ENCODE measurements at regions not wholly inside any gene's neighbourhood (a gene's known extent, or its start where the extent isn't known, plus 50 kb on each side); places are given as distances from the start of the nearest gene placed in this dataset.

DNA sequence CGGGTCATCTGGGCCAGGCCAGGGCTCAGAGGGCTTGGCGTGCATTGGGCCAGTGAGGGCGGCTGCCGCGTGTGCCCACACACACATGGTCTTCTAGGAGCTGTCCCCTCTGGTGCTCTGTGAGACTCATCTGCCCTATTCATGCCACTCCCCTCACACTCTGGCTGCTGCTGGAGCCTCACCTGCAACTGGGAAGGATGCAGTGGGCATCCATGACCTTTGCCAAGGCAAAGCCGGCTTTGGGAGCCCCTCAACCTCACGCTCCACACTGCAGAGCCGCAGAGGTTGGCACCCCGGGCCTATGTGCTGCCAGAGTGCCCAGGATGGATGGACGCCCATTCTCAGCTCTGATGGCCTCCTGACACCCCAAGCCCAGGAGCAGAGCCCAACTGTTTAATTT, 330.2 kb upstream of the SALL3 start:
- POLR2A ChIA-PET, result no interaction called here
- H4K20me1 ChIP-seq (ENCODE audit: insufficient read depth, low read length), result no peaks in the 10 kb centered on the region
- CTCF ChIA-PET (ENCODE audit: unreplicated experiment), result no interaction called here
- no TSS peak for BruUV-seq (replicated peaks)
- DNase-seq (ENCODE audit: low spot score), result no peak
- no peaks in the 10 kb centered on the region for H3K79me2 ChIP-seq (ENCODE audit: insufficient read depth, low read depth, low read length)
- H3K4me1 ChIP-seq (ENCODE audit: insufficient read depth, low read length, poor library complexity, severe bottlenecking), result no peaks in the 10 kb centered on the region
- H2AFZ ChIP-seq (ENCODE audit: low read length), result no peak overlapping the region
- no peak overlapping the region for H3K27ac ChIP-seq (ENCODE audit: low read depth, low read length, poor library complexity, severe bottlenecking)
- no peak overlapping the region for H3K4me2 ChIP-seq (ENCODE audit: low read length)
- H3K9me2 ChIP-seq (ENCODE audit: insufficient read depth, low read length), result no peaks in the 10 kb centered on the region
- H3K36me3 ChIP-seq (ENCODE audit: insufficient read depth, low read length), result no peaks in the 10 kb centered on the region
- TF ChIP-seq EZH2phosphoT487 (IDR thresholded peaks at IDR 0.05; ENCODE audit: borderline replicate concordance, low read depth, low read length), result no peak
- TF ChIP-seq, protein P1, sequence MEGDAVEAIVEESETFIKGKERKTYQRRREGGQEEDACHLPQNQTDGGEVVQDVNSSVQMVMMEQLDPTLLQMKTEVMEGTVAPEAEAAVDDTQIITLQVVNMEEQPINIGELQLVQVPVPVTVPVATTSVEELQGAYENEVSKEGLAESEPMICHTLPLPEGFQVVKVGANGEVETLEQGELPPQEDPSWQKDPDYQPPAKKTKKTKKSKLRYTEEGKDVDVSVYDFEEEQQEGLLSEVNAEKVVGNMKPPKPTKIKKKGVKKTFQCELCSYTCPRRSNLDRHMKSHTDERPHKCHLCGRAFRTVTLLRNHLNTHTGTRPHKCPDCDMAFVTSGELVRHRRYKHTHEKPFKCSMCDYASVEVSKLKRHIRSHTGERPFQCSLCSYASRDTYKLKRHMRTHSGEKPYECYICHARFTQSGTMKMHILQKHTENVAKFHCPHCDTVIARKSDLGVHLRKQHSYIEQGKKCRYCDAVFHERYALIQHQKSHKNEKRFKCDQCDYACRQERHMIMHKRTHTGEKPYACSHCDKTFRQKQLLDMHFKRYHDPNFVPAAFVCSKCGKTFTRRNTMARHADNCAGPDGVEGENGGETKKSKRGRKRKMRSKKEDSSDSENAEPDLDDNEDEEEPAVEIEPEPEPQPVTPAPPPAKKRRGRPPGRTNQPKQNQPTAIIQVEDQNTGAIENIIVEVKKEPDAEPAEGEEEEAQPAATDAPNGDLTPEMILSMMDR (conservative IDR thresholded peaks at IDR 0.05; ENCODE audit: low read length), result no peak
- H3K9me3 ChIP-seq (ENCODE audit: low read length), result no peaks in the 10 kb centered on the region
- intact Hi-C loops (cut with micrococcal nuclease; ENCODE audit: unreplicated experiment), result no loop called here
- H3K4me3 ChIP-seq (ENCODE audit: low read depth, low read length, poor library complexity, severe bottlenecking), result no peak overlapping the region

DNA sequence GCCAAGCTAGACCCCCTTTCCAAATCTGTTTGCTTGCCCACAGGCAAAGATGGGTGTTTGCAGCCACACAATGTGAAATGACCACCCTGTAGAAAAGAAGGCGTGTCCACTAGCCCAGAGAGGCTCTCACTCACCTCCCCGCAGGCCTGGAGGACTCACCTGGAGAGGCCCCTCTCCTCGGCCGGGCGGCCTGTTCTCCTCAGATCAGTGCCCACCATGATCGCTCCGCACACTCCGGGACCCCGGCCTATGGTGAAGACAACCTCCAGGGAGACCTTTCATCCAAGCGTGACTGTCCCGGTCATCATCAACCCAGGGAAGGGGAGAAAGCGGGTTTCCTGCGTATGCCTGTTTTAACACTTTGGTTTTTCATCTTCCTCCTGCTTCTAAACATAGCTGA, 328.7 kb upstream of the SALL3 start:
- CTCF ChIA-PET (ENCODE audit: unreplicated experiment), result no interaction called here
- H3K9me3 ChIP-seq (ENCODE audit: low read length), result no peaks in the 10 kb centered on the region
- no peak for TF ChIP-seq EZH2phosphoT487 (IDR thresholded peaks at IDR 0.05; ENCODE audit: borderline replicate concordance, low read depth, low read length)
- TF ChIP-seq, protein P1 (conservative IDR thresholded peaks at IDR 0.05; ENCODE audit: low read length), result no peak

DNA sequence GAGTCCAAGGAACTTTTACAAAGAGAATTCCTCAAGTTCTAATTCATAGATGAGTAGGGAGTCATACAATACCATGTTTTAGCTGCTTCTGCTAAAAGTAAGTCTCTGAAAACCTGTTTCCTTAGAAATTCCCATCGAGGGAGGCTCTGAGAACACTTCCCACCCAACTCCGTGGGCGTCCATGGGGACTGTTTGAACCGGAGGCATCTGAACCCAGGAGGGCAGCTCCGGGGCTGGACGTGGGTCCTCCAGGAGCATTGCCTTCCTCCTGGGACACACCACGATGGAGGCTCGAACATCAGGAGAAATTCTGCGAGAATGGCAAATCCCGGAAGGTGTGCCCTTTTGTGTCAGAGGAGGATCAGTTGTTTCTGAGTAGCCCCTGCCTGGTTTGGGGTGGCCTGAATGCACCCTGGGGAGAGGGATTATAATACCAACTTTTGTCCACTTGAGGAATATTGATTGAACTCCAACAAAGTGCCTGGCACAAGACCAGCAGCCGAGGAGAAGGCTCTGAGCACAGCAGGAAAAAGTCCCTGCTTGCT, 327.5 kb upstream of the SALL3 start:
- Histone ChIP-seq H3K9me3 (ENCODE audit: low read length) (no peaks in the 10 kb centered on the region), H3K79me2 (ENCODE audit: insufficient read depth, low read depth, low read length) (no peaks in the 10 kb centered on the region), H3K4me2 (ENCODE audit: low read length) (no peak overlapping the region), H3K9me2 (ENCODE audit: insufficient read depth, low read length) (no peaks in the 10 kb centered on the region), H3K4me1 (ENCODE audit: insufficient read depth, low read length, poor library complexity, severe bottlenecking) (no peaks in the 10 kb centered on the region), H2AFZ (ENCODE audit: low read length) (no peak overlapping the region), H4K20me1 (ENCODE audit: insufficient read depth, low read length) (no peaks in the 10 kb centered on the region), H3K4me3 (ENCODE audit: low read depth, low read length, poor library complexity, severe bottlenecking) (no peak overlapping the region), H3K36me3 (ENCODE audit: insufficient read depth, low read length) (no peaks in the 10 kb centered on the region), H3K27ac (ENCODE audit: low read depth, low read length, poor library complexity, severe bottlenecking) (no peak overlapping the region)
- intact Hi-C loops (cut with micrococcal nuclease; ENCODE audit: unreplicated experiment), result no loop called here
- no TSS peak for BruUV-seq (replicated peaks)
- no peak for TF ChIP-seq EZH2phosphoT487 (IDR thresholded peaks at IDR 0.05; ENCODE audit: borderline replicate concordance, low read depth, low read length)
- TF ChIP-seq, protein P1 (conservative IDR thresholded peaks at IDR 0.05; ENCODE audit: low read length), result no peak
- DNase-seq (ENCODE audit: low spot score), result no peak
- CTCF ChIA-PET (ENCODE audit: unreplicated experiment), result no interaction called here
- POLR2A ChIA-PET, result no interaction called here

More for the DNA sequence above, 328.7 kb upstream of the SALL3 start:
- Histone ChIP-seq H3K79me2 (ENCODE audit: insufficient read depth, low read depth, low read length) (no peaks in the 10 kb centered on the region), H3K36me3 (ENCODE audit: insufficient read depth, low read length) (no peaks in the 10 kb centered on the region), H3K4me2 (ENCODE audit: low read length) (no peak overlapping the region), H3K4me1 (ENCODE audit: insufficient read depth, low read length, poor library complexity, severe bottlenecking) (no peaks in the 10 kb centered on the region), H3K4me3 (ENCODE audit: low read depth, low read length, poor library complexity, severe bottlenecking) (no peak overlapping the region), H2AFZ (ENCODE audit: low read length) (no peak overlapping the region), H3K9me2 (ENCODE audit: insufficient read depth, low read length) (no peaks in the 10 kb centered on the region), H3K27ac (ENCODE audit: low read depth, low read length, poor library complexity, severe bottlenecking) (no peak overlapping the region), H4K20me1 (ENCODE audit: insufficient read depth, low read length) (no peaks in the 10 kb centered on the region)
- intact Hi-C loops (cut with micrococcal nuclease; ENCODE audit: unreplicated experiment), result no loop called here
- POLR2A ChIA-PET, result no interaction called here
- no TSS peak for BruUV-seq (replicated peaks)
- DNase-seq (ENCODE audit: low spot score), result no peak
